ENCODE measurements at regions not wholly inside any gene's neighbourhood (a gene's known extent, or its start where the extent isn't known, plus 50 kb on each side); places are given as distances from the start of the nearest gene placed in this dataset.

GRCh38 chr18:59065684-59066083 lies 74.0 kb upstream of the SEC11C start:
- H2BK120ac ChIP-seq (replicated peaks; ENCODE audit: low read depth, low read length) = no peak overlapping the region
- no peak overlapping the region for H2BK12ac ChIP-seq (ENCODE audit: low read depth, low read length)
- no peak overlapping the region for H3K4me2 ChIP-seq (ENCODE audit: insufficient read depth in 1 of 2, low read depth in 2 of 2, low read length in 2 of 2)
- H3K18ac ChIP-seq (ENCODE audit: extremely low read depth, low read length) = no peak overlapping the region
- no peak overlapping the region for H4K91ac ChIP-seq (replicated peaks; ENCODE audit: insufficient read length, low read length)
- TF ChIP-seq, protein P1, sequence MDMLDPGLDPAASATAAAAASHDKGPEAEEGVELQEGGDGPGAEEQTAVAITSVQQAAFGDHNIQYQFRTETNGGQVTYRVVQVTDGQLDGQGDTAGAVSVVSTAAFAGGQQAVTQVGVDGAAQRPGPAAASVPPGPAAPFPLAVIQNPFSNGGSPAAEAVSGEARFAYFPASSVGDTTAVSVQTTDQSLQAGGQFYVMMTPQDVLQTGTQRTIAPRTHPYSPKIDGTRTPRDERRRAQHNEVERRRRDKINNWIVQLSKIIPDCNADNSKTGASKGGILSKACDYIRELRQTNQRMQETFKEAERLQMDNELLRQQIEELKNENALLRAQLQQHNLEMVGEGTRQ (IDR thresholded peaks at IDR 0.05; ENCODE audit: low read length) = no peak
- TF ChIP-seq SAP30 (IDR thresholded peaks at IDR 0.05; ENCODE audit: insufficient read depth, insufficient replicate concordance, low read length) = no peak
- TF ChIP-seq RXRA (IDR thresholded peaks at IDR 0.05; ENCODE audit: insufficient read depth, low read depth, low read length) = no peak
- no peak for TF ChIP-seq SIX5 (IDR thresholded peaks at IDR 0.05; ENCODE audit: low read depth, low read length)
- TF ChIP-seq, protein P2, sequence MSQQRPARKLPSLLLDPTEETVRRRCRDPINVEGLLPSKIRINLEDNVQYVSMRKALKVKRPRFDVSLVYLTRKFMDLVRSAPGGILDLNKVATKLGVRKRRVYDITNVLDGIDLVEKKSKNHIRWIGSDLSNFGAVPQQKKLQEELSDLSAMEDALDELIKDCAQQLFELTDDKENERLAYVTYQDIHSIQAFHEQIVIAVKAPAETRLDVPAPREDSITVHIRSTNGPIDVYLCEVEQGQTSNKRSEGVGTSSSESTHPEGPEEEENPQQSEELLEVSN (IDR thresholded peaks at IDR 0.05) = no peak
- no peak for DNase-seq (ENCODE audit: low read depth in 1 of 2, low spot score in 2 of 2)
- CTCF ChIA-PET (ENCODE audit: partially characterized antibody) = interaction anchor here (1.1 to 17.9 kb wide), 5 partner anchors 20 to 291 kb away, joined by 3 to 591 read pairs (median 4); no protein-coding TSS in a partner anchor
- no peak overlapping the region for H3K4me3 ChIP-seq (ENCODE audit: extremely low read depth in 1 of 4, insufficient read depth in 2 of 4, low read depth in 3 of 4, low read length in 4 of 4)
- H3K9ac ChIP-seq (replicated peaks in 1 of 4; ENCODE audit: extremely low read depth in 1 of 4, low read depth in 3 of 4, low read length in 3 of 4) = no peak overlapping the region
- H3K79me2 ChIP-seq (ENCODE audit: control insufficient read depth in 1 of 2, insufficient read depth in 2 of 2, low read length in 2 of 2) = no peaks in the 10 kb centered on the region
- H3K4ac ChIP-seq (replicated peaks; ENCODE audit: insufficient read length, low read depth, low read length) = no peak overlapping the region
- no peak overlapping the region for H4K8ac ChIP-seq (ENCODE audit: extremely low read depth, insufficient read depth, low read length)
- H3K27ac ChIP-seq (ENCODE audit: low read depth, low read length) = no peak overlapping the region
- H3K27me3 ChIP-seq (replicated peaks in 1 of 4; ENCODE audit: control insufficient read depth in 3 of 4, extremely low read depth in 1 of 4, insufficient read depth in 3 of 4, low read length in 3 of 4) = no peaks in the 10 kb centered on the region
- no peak overlapping the region for H2BK5ac ChIP-seq (ENCODE audit: low read depth, low read length)
- no peak overlapping the region for H3K56ac ChIP-seq (replicated peaks; ENCODE audit: insufficient read length, low read depth, low read length)
- FAIRE-seq = no peak
- H2BK15ac ChIP-seq (ENCODE audit: low read length) = no peak overlapping the region
- H2AFZ ChIP-seq (ENCODE audit: low read length) = no peak overlapping the region
- POLR2A ChIA-PET (ENCODE audit: partially characterized antibody) = no interaction called here
- H3K79me1 ChIP-seq (ENCODE audit: low read depth, low read length) = no peaks in the 10 kb centered on the region
- H2AK5ac ChIP-seq (ENCODE audit: low read depth, low read length) = no peak overlapping the region
- H3K4me1 ChIP-seq (replicated peaks in 1 of 4; ENCODE audit: control insufficient read depth in 3 of 4, insufficient read depth in 4 of 4, low read length in 3 of 4) = no peaks in the 10 kb centered on the region
- H3K9me3 ChIP-seq (ENCODE audit: insufficient read depth in 2 of 2, low read depth in 1 of 2, low read length in 1 of 2) = no peaks in the 10 kb centered on the region
- no peaks in the 10 kb centered on the region for H4K20me1 ChIP-seq (replicated peaks in 1 of 2; ENCODE audit: control insufficient read depth in 1 of 2, insufficient read depth in 2 of 2, low read length in 2 of 2)
- H2BK20ac ChIP-seq (ENCODE audit: low read length) = no peak overlapping the region
- no peak overlapping the region for H4K5ac ChIP-seq (ENCODE audit: insufficient read length, low read depth, low read length)
- H3K14ac ChIP-seq (ENCODE audit: insufficient read length) = no peak overlapping the region
- H3K23me2 ChIP-seq (ENCODE audit: low read depth, low read length) = no peaks in the 10 kb centered on the region
- no peaks in the 10 kb centered on the region for H3K36me3 ChIP-seq (ENCODE audit: control insufficient read depth in 2 of 4, insufficient read depth in 4 of 4, low read length in 3 of 4)
- H3K23ac ChIP-seq (ENCODE audit: insufficient read length) = no peak overlapping the region
- 90% methylated on average over 6 of the region's 6 CpGs; no CpG with 5 or more reads in 1 of the 2 experiments for WGBS, 2 experiments (ENCODE audit: extremely low coverage in 1 of 2, insufficient coverage in 1 of 2, insufficient read length in 1 of 2, insufficient replicate concordance in 2 of 2, low coverage in 1 of 2, low lambda C conversion rate in 2 of 2, missing lambda C conversion rate in 1 of 2)
